GM23248 (cell line): ENCODE measurements at regions not wholly inside any gene's neighbourhood (a gene's known extent, or its start where the extent isn't known, plus 50 kb on each side); places are given as distances from the start of the nearest gene placed in this dataset.
"Not testable (repeated sequence)": the region's sequence is repeated elsewhere in the genome, so short reads cannot be mapped to it uniquely, and the experiment has no call there.

Source experiments
- DNase-seq: peaks from one replicate; pipeline ENCODE4 v3.0.0-alpha.2; 2015
- H2AFZ ChIP-seq: fragments of 200-600 bp; sonication (generic); 2 replicates; pipeline ENCODE4 v1.6.1; 2016; ENCODE audit warnings: antibody characterized with exemption
- H3F3A ChIP-seq: fragments of 200-600 bp; sonication (generic); 2 replicates; pipeline ENCODE4 v1.6.1; 2016; ENCODE audit warnings: mild to moderate bottlenecking, antibody characterized with exemption, mixed run types; ENCODE audit not compliant: insufficient read depth
- H3K27ac ChIP-seq: fragments of 200-600 bp; sonication (generic); 2 replicates; pipeline ENCODE4 v1.5.1; 2016; ENCODE audit warnings: mild to moderate bottlenecking
- H3K27me3 ChIP-seq: fragments of 200-600 bp; sonication (generic); replicated peaks from 2 replicates; pipeline ENCODE4 v1.6.1; 2016; ENCODE audit warnings: mild to moderate bottlenecking; ENCODE audit not compliant: insufficient read depth
- H3K36me3 ChIP-seq: fragments of 200-600 bp; sonication (generic); 2 replicates; pipeline ENCODE4 v1.6.1; 2016; ENCODE audit warnings: low read depth, mild to moderate bottlenecking
- H3K4me1 ChIP-seq: fragments of 200-600 bp; sonication (generic); 2 replicates; pipeline ENCODE4 v1.6.1; 2016; ENCODE audit warnings: mild to moderate bottlenecking; ENCODE audit not compliant: insufficient read depth
- H3K4me2 ChIP-seq: fragments of 200-600 bp; sonication (generic); one replicate; pipeline ENCODE4 v1.6.1; 2016; ENCODE audit warnings: mild to moderate bottlenecking; ENCODE audit not compliant: unreplicated experiment
- H3K4me3 ChIP-seq: fragments of 200-600 bp; sonication (generic); 2 replicates; pipeline ENCODE4 v1.5.1; 2016; ENCODE audit warnings: mild to moderate bottlenecking
- H3K79me2 ChIP-seq: fragments of 200-600 bp; sonication (generic); 2 replicates; pipeline ENCODE4 v1.6.1; 2016; ENCODE audit warnings: mild to moderate bottlenecking; ENCODE audit not compliant: insufficient read depth
- H3K9ac ChIP-seq: fragments of 200-600 bp; sonication (generic); 2 replicates; pipeline ENCODE4 v1.6.1; 2016; ENCODE audit warnings: mild to moderate bottlenecking
- H3K9me2 ChIP-seq: fragments of 200-600 bp; sonication (generic); 2 replicates; pipeline ENCODE4 v1.6.1; 2016; ENCODE audit warnings: mixed run types, mild to moderate bottlenecking, moderate library complexity; ENCODE audit not compliant: insufficient read depth
- H3K9me3 ChIP-seq: fragments of 200-600 bp; sonication (generic); one replicate; pipeline ENCODE4 v1.6.1; 2017; ENCODE audit warnings: low read depth
- H4K20me1 ChIP-seq: fragments of 200-600 bp; sonication (generic); 2 replicates; pipeline ENCODE4 v1.6.0; 2016; ENCODE audit not compliant: insufficient read depth
- EZH2 ChIP-seq: fragments of 200-600 bp; sonication (generic); IDR thresholded peaks from 2 replicates; pipeline ENCODE4 v1.6.1; 2018; ENCODE audit warnings: antibody characterized with exemption, mild to moderate bottlenecking; ENCODE audit not compliant: insufficient read depth, poor library complexity, severe bottlenecking
- EZH2phosphoT487 ChIP-seq: fragments of 200-600 bp; sonication (generic); IDR thresholded peaks from 2 replicates; pipeline ENCODE4 v1.6.1; 2018; ENCODE audit warnings: antibody characterized with exemption, moderate library complexity, mild to moderate bottlenecking, low read depth; ENCODE audit not compliant: insufficient read depth
- WGBS, 2 experiments: methylation state at CpG; one replicate each; pipeline ENCODE4 v1.1.6; 2015 to 2017; ENCODE audit warnings: low lambda C conversion rate in 2 of 2, low coverage in 1 of 2; ENCODE audit errors: missing lambda C conversion rate in 2 of 2; 5-methylcytosine and 5-hydroxymethylcytosine counted together
- in situ Hi-C: fragments of 300-500 bp; cut with MboI; formaldehyde crosslinking; loops from 2 replicates; pipeline ENCODE4 v1.15.0; 2020

- DNase-seq = no peak
- H3K27ac ChIP-seq = no peak overlapping the region
- no peaks in the 10 kb centered on the region for H3F3A ChIP-seq
- in situ Hi-C loops = no loop called here
- H3K4me1 ChIP-seq = no peaks in the 10 kb centered on the region
- H2AFZ ChIP-seq = no peak overlapping the region
- H4K20me1 ChIP-seq = no peaks in the 10 kb centered on the region
- no peaks in the 10 kb centered on the region for H3K79me2 ChIP-seq
- no peak for TF ChIP-seq EZH2phosphoT487
- TF ChIP-seq EZH2 = no peak
- H3K9me3 ChIP-seq = no peaks in the 10 kb centered on the region
- no peaks in the 10 kb centered on the region for H3K9me2 ChIP-seq
- no peaks in the 10 kb centered on the region for H3K36me3 ChIP-seq
- H3K4me3 ChIP-seq = no peak overlapping the region
- no peak overlapping the region for H3K4me2 ChIP-seq
- H3K9ac ChIP-seq = no peak overlapping the region
- 83% methylated on average over 2 of the region's 21 CpGs; no CpG with 5 or more reads in 1 of the 2 experiments for WGBS, 2 experiments
- H3K27me3 ChIP-seq = no peaks in the 10 kb centered on the region
Measured at GRCh38 chrX:65392284-65392683, 142.3 kb downstream of the LAS1L start.

- H2AFZ ChIP-seq, H3K36me3 ChIP-seq, H3K9me2 ChIP-seq, H3F3A ChIP-seq, H3K9ac ChIP-seq, H3K79me2 ChIP-seq, H4K20me1 ChIP-seq, H3K27me3 ChIP-seq, H3K27ac ChIP-seq, DNase-seq, H3K4me1 ChIP-seq, H3K4me2 ChIP-seq, H3K9me3 ChIP-seq, in situ Hi-C loops, H3K4me3 ChIP-seq: not testable (repeated sequence)
- WGBS, 2 experiments = 58 to 64% methylated on average over 5 to 8 of the region's 8 CpGs
Measured at GRCh38 chrX:65389120-65389519, 145.5 kb downstream of the LAS1L start.
